ENCODE measurements at regions not wholly inside any gene's neighbourhood (a gene's known extent, or its start where the extent isn't known, plus 50 kb on each side); places are given as distances from the start of the nearest gene placed in this dataset.
"Not testable (repeated sequence)": the region's sequence is repeated elsewhere in the genome, so short reads cannot be mapped to it uniquely, and the experiment has no call there.

DNA sequence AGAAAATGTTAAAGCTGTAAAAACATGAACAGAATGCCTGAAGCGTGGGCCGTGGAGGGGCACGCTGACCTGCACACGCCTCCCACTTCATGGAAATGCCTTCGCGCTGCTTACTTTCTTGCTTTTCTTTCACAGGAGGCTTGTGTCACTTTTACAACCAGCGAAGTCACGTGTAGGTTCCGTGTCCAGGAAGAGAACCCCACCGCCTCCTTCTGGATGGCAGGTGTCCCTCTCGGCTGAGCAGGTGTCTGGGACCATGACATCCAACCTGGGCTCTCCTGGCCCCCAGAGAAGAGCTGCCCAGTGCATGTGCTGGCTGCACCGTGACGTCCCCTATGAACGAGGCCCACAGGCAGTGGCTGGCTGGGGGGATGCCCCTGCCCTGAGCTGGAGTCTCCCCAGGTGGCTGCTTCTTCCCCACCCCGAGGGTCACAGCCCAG, 345.0 kb upstream of the SFSWAP start:
- no peak overlapping the region for H3K27ac Mint-ChIP-seq (ENCODE audit: unreplicated experiment)
- no peaks in the 10 kb centered on the region for H3K9me3 Mint-ChIP-seq (ENCODE audit: unreplicated experiment)
- no peaks in the 10 kb centered on the region for H3K36me3 Mint-ChIP-seq (ENCODE audit: unreplicated experiment)
- H3K27me3 Mint-ChIP-seq (ENCODE audit: unreplicated experiment): no peaks in the 10 kb centered on the region
- H3K4me1 Mint-ChIP-seq (ENCODE audit: unreplicated experiment): no peaks in the 10 kb centered on the region
- no peak for DNase-seq (ENCODE audit: extremely low spot score, unreplicated experiment)
- no peak for TF ChIP-seq CTCF (IDR thresholded peaks at IDR 0.05)
- H3K4me3 Mint-ChIP-seq (ENCODE audit: unreplicated experiment): no peak overlapping the region

GRCh38 chr12:131366261-131366871, 344.5 kb upstream of the SFSWAP start:
- Mint-ChIP-seq H3K27ac (ENCODE audit: unreplicated experiment) (no peak overlapping the region), H3K27me3 (ENCODE audit: unreplicated experiment) (no peaks in the 10 kb centered on the region), H3K4me3 (ENCODE audit: unreplicated experiment) (no peak overlapping the region), H3K36me3 (ENCODE audit: unreplicated experiment) (no peaks in the 10 kb centered on the region), H3K4me1 (ENCODE audit: unreplicated experiment) (no peaks in the 10 kb centered on the region), H3K9me3 (ENCODE audit: unreplicated experiment) (no peaks in the 10 kb centered on the region)
- no peak for DNase-seq (ENCODE audit: extremely low spot score, unreplicated experiment)
- TF ChIP-seq CTCF (IDR thresholded peaks at IDR 0.05): no peak

DNA sequence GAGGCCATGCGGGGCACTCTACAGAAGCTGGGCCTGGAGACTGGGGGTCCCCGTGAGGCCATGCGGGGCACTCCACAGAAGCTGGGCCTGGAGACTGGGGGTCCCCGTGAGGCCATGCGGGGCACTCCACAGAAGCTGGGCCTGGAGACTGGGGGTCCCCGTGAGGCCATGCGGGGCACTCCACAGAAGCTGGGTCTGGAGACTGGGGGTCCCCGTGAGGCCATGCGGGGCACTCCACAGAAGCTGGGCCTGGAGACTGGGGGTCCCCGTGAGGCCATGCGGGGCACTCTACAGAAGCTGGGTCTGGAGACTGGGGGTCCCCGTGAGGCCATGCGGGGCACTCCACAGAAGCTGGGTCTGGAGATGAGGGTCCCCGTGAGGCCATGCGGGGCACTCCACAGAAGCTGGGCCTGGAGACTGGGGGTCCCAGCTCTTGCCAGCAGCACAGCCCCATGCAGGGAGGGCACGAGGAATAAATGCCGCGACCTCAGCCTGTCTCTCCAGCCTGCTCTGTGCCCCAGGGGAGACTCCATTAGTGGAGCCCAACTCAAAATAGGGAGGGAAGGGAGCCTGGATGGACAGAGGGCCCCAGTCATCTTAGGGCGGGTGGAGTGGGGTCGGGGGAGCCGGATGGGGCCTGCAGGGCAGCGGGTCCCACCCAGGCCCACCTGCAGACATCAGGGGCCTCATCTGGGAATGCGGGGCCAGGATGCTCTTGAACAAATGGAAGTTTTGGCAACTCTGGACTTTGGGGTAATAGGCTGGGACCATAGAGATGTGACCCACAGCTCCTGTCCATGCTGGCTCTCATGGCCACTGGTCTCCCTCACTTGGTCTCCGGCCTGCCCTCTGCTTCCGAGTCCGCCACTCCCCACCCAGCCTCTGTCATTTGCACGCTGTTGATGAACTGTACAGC, 343.6 kb upstream of the SFSWAP start:
- H3K9me3 Mint-ChIP-seq (ENCODE audit: unreplicated experiment); H3K27ac Mint-ChIP-seq (ENCODE audit: unreplicated experiment); H3K36me3 Mint-ChIP-seq (ENCODE audit: unreplicated experiment); DNase-seq (ENCODE audit: extremely low spot score, unreplicated experiment); H3K27me3 Mint-ChIP-seq (ENCODE audit: unreplicated experiment); H3K4me3 Mint-ChIP-seq (ENCODE audit: unreplicated experiment); H3K4me1 Mint-ChIP-seq (ENCODE audit: unreplicated experiment): not testable (repeated sequence)

- H3K4me1 Mint-ChIP-seq (ENCODE audit: unreplicated experiment): no peaks in the 10 kb centered on the region
- H3K9me3 Mint-ChIP-seq (ENCODE audit: unreplicated experiment): no peaks in the 10 kb centered on the region
- no peaks in the 10 kb centered on the region for H3K27me3 Mint-ChIP-seq (ENCODE audit: unreplicated experiment)
- no peaks in the 10 kb centered on the region for H3K36me3 Mint-ChIP-seq (ENCODE audit: unreplicated experiment)
- no peak for DNase-seq (ENCODE audit: extremely low spot score, unreplicated experiment)
- no peak overlapping the region for H3K4me3 Mint-ChIP-seq (ENCODE audit: unreplicated experiment)
- no peak overlapping the region for H3K27ac Mint-ChIP-seq (ENCODE audit: unreplicated experiment)
- no peak for TF ChIP-seq CTCF (IDR thresholded peaks at IDR 0.05)
Observed at GRCh38 chr12:131367983-131368667, 342.8 kb upstream of the SFSWAP start.

DNA sequence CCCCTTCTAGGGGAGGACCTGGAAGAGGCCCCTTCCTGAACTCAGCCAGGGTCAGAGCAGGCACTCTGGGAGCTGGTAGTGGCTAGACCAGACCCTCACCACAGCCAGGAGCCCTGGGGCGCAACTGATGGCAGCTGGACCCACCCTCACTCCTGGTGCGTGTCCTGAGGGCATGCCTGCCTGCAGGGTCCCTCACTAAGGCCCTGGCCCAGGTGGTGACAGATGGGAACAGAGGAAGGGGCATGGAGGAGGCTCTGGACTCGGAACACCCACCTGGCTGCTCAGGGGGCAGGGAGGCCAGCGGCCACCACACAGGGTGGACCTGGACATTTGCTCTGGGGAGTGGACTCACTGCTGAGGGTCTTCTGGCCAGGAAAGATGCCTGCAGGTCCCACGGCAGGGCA, 342.2 kb upstream of the SFSWAP start:
- no peaks in the 10 kb centered on the region for H3K36me3 Mint-ChIP-seq (ENCODE audit: unreplicated experiment)

More for the DNA sequence above, 342.2 kb upstream of the SFSWAP start:
- H3K9me3 Mint-ChIP-seq (ENCODE audit: unreplicated experiment): no peaks in the 10 kb centered on the region
- DNase-seq (ENCODE audit: extremely low spot score, unreplicated experiment): no peak
- no peak for TF ChIP-seq CTCF (IDR thresholded peaks at IDR 0.05)
- H3K4me1 Mint-ChIP-seq (ENCODE audit: unreplicated experiment): no peaks in the 10 kb centered on the region
- H3K4me3 Mint-ChIP-seq (ENCODE audit: unreplicated experiment): no peak overlapping the region
- no peak overlapping the region for H3K27ac Mint-ChIP-seq (ENCODE audit: unreplicated experiment)
- H3K27me3 Mint-ChIP-seq (ENCODE audit: unreplicated experiment): no peaks in the 10 kb centered on the region
